Keratinocyte (primary cell): ENCODE measurements at regions not wholly inside any gene's neighbourhood (a gene's known extent, or its start where the extent isn't known, plus 50 kb on each side); places are given as distances from the start of the nearest gene placed in this dataset.

Experiments
- DNase-seq: peaks from one replicate; pipeline ENCODE4 v3.0.0-alpha.2; 2011; ENCODE audit warnings: low read depth, missing footprints, low spot score
- FAIRE-seq: peaks from 2 replicates; lab custom pipeline; 2011; peaks lifted over from hg19 to GRCh38; lab: Jason Lieb, UNC
- H2AFZ ChIP-seq: 2 replicates; pipeline ENCODE4 v1.6.0; 2012; ENCODE audit warnings: low read length, control low read depth, inconsistent platforms; ENCODE audit not compliant: control insufficient read depth
- H3K27ac ChIP-seq: 2 replicates; pipeline ENCODE4 v1.5.1; 2011; ENCODE audit warnings: low read length; ENCODE audit not compliant: control insufficient read depth, insufficient read depth
- H3K27me3 ChIP-seq: 3 replicates; pipeline ENCODE4 v1.6.0; 2011; ENCODE audit warnings: low read length; ENCODE audit not compliant: control insufficient read depth, insufficient read depth; ENCODE audit errors: extremely low read depth
- H3K36me3 ChIP-seq, 2 experiments: 2 replicates in 1 of 2; 3 replicates in 1 of 2; pipeline ENCODE4 v1.5.1; 2011; ENCODE audit warnings: low read length in 2 of 2, mild to moderate bottlenecking in 1 of 2; ENCODE audit not compliant: control insufficient read depth in 2 of 2, insufficient read depth in 2 of 2; ENCODE audit errors: extremely low read depth in 1 of 2
- H3K4me1 ChIP-seq: 3 replicates; pipeline ENCODE4 v1.5.1; 2011; ENCODE audit warnings: low read length; ENCODE audit not compliant: control insufficient read depth, insufficient read depth; ENCODE audit errors: extremely low read depth
- H3K4me2 ChIP-seq: 3 replicates; pipeline ENCODE4 v1.6.0; 2011; ENCODE audit warnings: low read depth, low read length; ENCODE audit not compliant: control insufficient read depth, insufficient read depth; ENCODE audit errors: extremely low read depth
- H3K4me3 ChIP-seq, 3 experiments: fragments of 200-600 bp in 1 of 3; sonication (generic) in 1 of 3; 2 replicates in 2 of 3; 3 replicates in 1 of 3; pipeline ENCODE4 v1.5.1; 2011 to 2016; ENCODE audit warnings: low read length in 3 of 3, mild to moderate bottlenecking in 3 of 3, control low read depth in 2 of 3, inconsistent platforms in 1 of 3, low read depth in 1 of 3, mixed read lengths in 1 of 3, mixed run types in 1 of 3, moderate library complexity in 1 of 3; ENCODE audit not compliant: control insufficient read depth in 2 of 3, insufficient read depth in 2 of 3; ENCODE audit errors: extremely low read depth in 1 of 3
- H3K79me2 ChIP-seq: 2 replicates; pipeline ENCODE4 v1.6.0; 2012; ENCODE audit warnings: low read length; ENCODE audit not compliant: control insufficient read depth, insufficient read depth
- H3K9ac ChIP-seq: 3 replicates; pipeline ENCODE4 v1.6.0; 2011; ENCODE audit warnings: low read length; ENCODE audit not compliant: control insufficient read depth, insufficient read depth; ENCODE audit errors: extremely low read depth
- H3K9me1 ChIP-seq: 3 replicates; pipeline ENCODE4 v1.6.0; 2011; ENCODE audit warnings: low read length; ENCODE audit not compliant: control insufficient read depth, insufficient read depth; ENCODE audit errors: extremely low read depth
- H3K9me3 ChIP-seq: 2 replicates; pipeline ENCODE4 v1.5.1; 2012; ENCODE audit warnings: low read depth, low read length; ENCODE audit not compliant: control insufficient read depth
- H4K20me1 ChIP-seq: 3 replicates; pipeline ENCODE4 v1.6.0; 2011; ENCODE audit warnings: low read length; ENCODE audit not compliant: control insufficient read depth, insufficient read depth; ENCODE audit errors: extremely low read depth
- CTCF ChIP-seq, 3 experiments: IDR thresholded peaks in 1 of 3; conservative IDR thresholded peaks in 1 of 3; optimal IDR thresholded peaks in 1 of 3; 2 replicates in 2 of 3; 3 replicates in 1 of 3; pipeline versions ENCODE3 to v1.5.1; 2011; ENCODE audit warnings: low read length in 3 of 3, mild to moderate bottlenecking in 3 of 3, moderate library complexity in 2 of 3, control low read depth in 1 of 3, inconsistent platforms in 1 of 3; ENCODE audit not compliant: insufficient read depth in 2 of 3; ENCODE audit errors: extremely low read depth in 1 of 3
- EZH2 ChIP-seq: IDR thresholded peaks from one replicate; pipeline ENCODE4 v1.6.1; 2012; ENCODE audit warnings: inconsistent platforms, mild to moderate bottlenecking, low read length, moderate library complexity
- dilution Hi-C: fragments of 300-500 bp; cut with MboI; formaldehyde crosslinking; loops from one replicate; pipeline ENCODE4 v1.7.0; 2020; ENCODE audit warnings: low sequenced_read_pairs; ENCODE audit not compliant: extremely low pct_ligation_motif_present

- DNase-seq = no peak
- Histone ChIP-seq H3K9ac (no peak overlapping the region), H3K4me2 (no peak overlapping the region), H3K79me2 (no peaks in the 10 kb centered on the region), H3K27ac (no peak overlapping the region), H2AFZ (no peak overlapping the region), H3K9me1 (no peaks in the 10 kb centered on the region), H3K4me3 (no peak overlapping the region), H3K27me3 (no peaks in the 10 kb centered on the region), H3K9me3 (no peaks in the 10 kb centered on the region), H4K20me1 (no peaks in the 10 kb centered on the region), H3K4me1 (no peaks in the 10 kb centered on the region), H3K36me3 (no peaks in the 10 kb centered on the region)
- TF ChIP-seq CTCF (optimal IDR thresholded peaks at IDR 0.05 in 1 of 3, IDR thresholded peaks at IDR 0.05 in 1 of 3, conservative IDR thresholded peaks at IDR 0.05 in 1 of 3; ENCODE audit: extremely low read depth in 1 of 3, insufficient read depth in 2 of 3, low read length in 3 of 3) = no peak
- TF ChIP-seq EZH2 = no peak
- dilution Hi-C loops = no loop called here
- no peak for FAIRE-seq
Measured at GRCh38 chr13:84243340-84243739, 361.1 kb upstream of the SLITRK1 start.

- Histone ChIP-seq H3K4me3 (no peak overlapping the region), H4K20me1 (no peaks in the 10 kb centered on the region), H3K4me2 (no peak overlapping the region), H3K9me1 (no peaks in the 10 kb centered on the region), H3K27ac (no peak overlapping the region), H3K27me3 (no peaks in the 10 kb centered on the region), H3K9me3 (no peaks in the 10 kb centered on the region), H3K4me1 (no peaks in the 10 kb centered on the region), H3K79me2 (no peaks in the 10 kb centered on the region), H3K9ac (no peak overlapping the region), H2AFZ (no peak overlapping the region), H3K36me3 (no peaks in the 10 kb centered on the region)
- no peak for TF ChIP-seq EZH2
- TF ChIP-seq CTCF (optimal IDR thresholded peaks at IDR 0.05 in 1 of 3, IDR thresholded peaks at IDR 0.05 in 1 of 3, conservative IDR thresholded peaks at IDR 0.05 in 1 of 3; ENCODE audit: extremely low read depth in 1 of 3, insufficient read depth in 2 of 3, low read length in 3 of 3) = no peak
- dilution Hi-C loops = no loop called here
- DNase-seq (no peak), FAIRE-seq (no peak)
Measured at GRCh38 chr13:84239032-84239431, 356.8 kb upstream of the SLITRK1 start.
